HG03354 (cell line): ENCODE measurements at regions not wholly inside any gene's neighbourhood (a gene's known extent, or its start where the extent isn't known, plus 50 kb on each side); places are given as distances from the start of the nearest gene placed in this dataset.
A peak's percentile ranks its signal among the peaks of the same experiment; 100 is the strongest.

Experiments
- ATAC-seq: cut with Tn5 transposase; IDR thresholded peaks from one replicate; pipeline ENCODE4 v1.9.1; 2021; ENCODE audit warnings: mild to moderate bottlenecking; ENCODE audit not compliant: unreplicated experiment, poor library complexity, severe bottlenecking

DNA sequence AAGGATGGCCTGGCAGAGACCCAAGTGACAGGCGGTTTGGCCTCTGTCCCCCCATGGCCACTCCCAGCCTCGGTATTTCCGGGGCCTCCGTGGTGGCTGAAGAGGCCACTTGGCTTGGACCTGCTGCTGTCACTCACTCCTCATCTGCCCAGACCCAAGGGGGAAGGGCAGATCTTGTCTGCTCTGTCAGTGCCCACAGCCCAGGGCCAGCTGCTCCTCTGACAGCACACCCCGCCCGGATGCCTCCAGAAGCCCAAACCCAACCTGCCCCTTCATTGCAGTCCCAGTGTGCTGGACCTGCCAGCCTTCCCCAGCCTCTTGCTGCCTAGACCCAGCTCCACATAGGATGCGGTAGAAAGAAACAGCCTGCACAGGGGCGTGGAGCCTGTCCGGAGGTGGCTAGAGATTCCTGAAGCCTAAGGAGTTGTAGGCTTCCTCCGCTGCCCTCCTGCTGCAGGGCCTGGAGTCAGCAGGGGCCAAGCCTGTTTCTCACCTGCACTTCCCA lies 52.0 kb downstream of the MAGEF1 start:
- no peak for ATAC-seq

DNA sequence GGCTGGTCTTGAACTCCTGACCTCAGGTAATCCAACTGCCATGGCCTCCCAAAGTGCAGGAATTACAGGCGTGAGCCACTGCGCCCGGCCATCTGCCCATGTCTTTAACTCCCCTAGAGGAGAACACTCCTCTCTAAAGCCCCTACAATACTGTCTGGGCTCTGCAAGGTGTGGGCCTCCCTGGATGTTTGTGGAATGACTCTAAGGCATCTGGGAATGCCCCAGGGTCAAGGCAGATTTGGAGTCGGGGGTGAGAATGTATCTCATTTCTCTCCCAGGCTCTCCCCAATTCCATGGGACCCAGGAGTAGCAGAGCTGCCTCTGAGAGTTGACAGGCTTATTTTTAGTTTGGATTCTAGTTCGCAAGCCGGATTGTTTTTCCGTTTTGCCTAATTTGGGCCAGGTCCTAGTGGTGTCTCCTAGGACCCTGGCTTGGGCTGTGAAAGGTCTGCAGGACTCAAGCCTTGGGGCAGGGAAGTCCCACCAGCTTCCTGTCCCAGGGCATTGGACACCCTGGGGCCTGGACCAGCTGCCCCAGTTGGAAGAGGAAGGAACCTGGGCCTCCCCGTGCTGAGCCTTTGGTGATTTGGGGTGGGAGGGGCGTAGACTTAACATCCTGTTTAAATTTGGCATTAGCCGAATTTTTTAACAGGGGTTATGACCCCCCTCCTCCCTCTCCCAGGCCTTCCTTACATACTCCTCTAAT lies 53.5 kb downstream of the MAGEF1 start:
- ATAC-seq: no peak

DNA sequence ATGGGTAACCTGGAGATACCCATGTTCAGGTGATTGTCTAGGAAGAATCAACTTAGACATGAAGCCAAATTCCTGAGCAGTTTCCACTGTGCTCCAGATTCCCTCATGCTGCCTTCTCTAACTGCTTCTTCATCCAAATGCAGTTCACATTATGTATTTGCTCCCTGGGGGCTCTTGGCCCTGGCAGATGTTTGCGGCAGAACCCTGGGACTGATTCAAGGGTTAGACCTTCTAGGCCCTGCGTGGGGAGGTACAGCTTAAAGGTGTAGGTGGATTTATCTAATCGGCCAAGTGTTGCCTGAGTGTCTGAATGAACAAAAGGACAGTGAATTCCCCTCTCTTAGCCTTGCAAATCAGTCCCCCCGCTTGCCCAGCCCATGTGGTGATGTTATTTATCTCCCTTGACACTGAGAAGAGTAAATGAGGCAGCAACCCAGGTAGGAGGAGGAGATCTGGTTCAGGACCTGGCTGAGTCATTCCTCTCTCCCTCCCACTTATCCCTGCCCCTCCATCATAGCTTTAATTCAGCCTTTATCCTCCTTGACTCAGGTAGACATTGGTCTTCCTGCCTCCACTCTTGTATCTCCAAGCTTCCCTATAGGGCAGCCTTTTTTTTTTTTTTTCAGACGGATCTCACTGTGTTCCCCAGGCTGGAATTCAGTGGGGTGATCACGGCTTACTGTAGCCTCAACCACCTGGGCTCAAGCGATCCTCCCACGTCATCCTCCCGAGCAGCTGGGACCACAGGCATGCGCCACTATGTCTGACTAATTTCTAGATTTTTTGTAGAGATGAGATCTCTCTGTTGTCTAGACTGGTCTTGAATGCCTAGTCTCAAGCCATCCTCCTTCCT lies 54.8 kb downstream of the MAGEF1 start:
- ATAC-seq: peak; percentile 82

DNA sequence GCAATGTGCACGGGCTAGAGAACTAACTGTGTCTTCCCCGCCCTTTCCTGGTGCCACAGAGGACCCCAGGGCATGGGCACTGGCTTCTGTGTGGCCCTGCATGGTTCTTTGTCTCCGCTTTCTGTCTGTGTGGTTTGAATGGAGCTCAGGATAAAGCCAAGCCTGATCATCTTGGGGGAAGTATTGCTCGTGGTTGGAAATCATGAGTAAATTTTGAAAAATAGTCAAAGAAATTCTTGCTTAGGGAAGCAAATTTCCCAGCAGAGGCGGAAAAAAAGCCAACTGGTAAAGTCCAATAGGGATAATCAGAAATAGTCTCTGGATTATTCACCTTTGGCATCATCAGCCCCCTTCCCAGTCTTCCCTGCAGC lies 55.4 kb downstream of the MAGEF1 start:
- ATAC-seq: no peak

DNA sequence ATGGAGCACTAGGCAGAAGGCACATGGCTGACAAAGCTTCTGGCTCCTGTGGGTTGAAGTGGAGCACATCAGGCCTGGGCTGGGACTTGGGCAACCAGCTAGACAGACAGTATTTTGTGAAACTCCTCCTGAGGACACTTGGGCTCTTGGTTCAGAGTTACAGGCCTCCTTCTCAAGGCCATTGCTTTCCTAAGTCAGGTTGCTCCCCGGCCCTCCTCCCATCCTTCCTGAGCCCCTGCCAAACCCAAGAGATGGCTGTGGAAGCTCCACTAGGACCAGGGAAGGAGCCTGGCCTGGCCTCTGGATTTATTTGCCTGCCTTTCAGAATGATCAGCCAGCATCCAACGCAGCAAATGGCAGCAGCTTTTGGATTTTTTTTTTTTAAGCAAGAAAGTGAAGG lies 56.3 kb downstream of the MAGEF1 start:
- no peak for ATAC-seq

DNA sequence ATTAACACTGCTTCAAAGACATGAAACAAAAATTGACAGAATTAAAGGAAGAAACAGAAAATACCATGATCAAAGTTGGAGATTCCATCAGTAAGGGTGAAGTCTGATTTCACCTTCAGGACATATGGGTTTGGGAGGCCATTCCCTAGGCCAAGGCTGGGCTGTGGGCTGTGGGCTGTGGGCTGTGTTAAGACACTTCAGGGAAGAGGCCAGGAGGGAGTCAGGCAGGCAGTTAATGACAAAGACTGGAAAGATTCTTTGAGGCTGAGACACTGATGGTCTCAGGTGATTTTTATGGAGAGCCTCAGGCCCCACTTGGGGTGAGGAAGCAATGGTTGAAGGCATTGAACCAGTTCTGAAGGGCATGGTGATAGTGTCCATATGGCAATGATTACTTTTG lies 57.5 kb downstream of the MAGEF1 start:
- no peak for ATAC-seq

DNA sequence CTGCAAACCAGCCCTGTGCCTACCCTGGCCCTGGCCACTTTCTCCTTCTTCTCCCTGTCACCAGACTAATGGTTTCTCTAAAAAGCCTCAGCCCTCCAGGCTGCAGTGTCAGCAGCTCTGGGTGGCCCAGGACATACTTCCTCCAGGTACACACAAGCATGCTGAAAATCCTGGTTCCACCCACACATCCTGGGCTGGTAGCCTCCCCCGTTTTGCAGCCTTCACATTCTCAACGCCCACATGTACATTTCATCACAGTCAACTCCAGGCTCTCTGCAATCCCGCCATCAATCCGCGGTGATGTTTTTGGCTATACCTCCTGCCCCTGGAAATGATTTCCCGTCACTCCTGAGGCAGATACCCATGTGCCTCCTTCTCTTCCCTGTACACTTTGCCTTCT lies 59.4 kb downstream of the MAGEF1 start:
- no peak for ATAC-seq

DNA sequence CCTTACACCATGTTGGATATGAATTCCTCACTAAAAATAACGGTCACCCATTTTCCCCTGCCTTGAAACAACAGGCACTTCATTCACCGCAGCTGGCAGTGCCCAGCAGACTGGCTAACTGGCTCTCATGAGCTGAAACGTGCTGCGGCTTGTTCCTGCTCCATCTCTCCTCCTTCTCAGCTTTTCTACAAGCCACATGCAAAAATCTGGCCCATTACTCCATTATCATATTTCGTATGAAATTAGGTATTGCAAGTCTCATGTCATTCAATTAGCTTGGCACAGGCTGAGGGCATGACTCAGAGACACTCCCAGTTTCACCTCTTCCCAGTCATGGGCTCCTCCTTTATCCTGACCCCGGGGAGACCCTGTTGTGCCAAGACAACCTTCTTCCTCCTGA lies 60.0 kb downstream of the MAGEF1 start:
- ATAC-seq: no peak

DNA sequence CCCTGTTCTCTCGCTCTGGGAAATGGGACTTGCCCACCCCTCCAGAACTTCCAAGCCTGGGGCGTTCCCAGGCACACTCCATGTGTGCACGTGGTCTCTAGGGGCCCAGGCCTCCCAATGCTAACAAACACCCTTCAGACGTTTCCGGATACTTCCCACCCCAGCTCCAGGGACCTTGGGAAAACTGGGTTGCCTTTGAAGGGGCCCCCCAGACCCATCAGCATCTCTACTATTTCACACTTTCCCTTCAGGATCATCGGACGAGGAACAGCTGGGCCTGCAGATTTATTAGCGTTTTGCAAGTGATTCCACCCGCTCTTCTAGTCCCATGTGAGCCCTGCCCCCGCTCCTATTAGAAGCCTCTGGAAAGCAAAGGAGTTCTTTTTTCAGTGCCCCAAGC lies 63.2 kb downstream of the MAGEF1 start:
- ATAC-seq: no peak

DNA sequence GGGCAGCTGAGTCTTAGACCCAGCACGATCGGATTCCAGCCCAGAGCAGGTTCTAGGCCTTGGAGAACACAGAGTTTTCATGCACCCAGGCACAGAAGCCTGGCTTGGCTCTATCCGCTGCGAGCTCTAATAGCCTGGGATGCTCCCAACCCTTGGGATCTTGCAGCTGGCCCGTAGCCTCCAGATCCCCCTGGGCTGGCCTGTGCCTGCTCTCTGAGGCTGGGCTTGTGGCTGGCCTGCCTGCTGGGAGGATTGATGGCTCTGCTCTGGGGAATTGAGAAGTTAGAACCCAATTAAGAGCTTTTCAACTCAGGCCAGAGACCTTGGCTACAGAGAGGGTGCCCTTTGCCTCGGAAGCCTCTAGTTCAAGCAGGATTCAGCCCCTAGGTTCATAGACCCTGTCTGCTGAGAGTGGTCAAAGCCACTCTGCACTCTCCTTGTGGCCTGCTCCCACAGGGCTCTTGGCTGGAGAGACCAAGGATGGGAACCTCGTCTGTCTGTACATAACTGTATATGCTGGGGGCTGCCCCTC lies 64.4 kb downstream of the MAGEF1 start:
- no peak for ATAC-seq

DNA sequence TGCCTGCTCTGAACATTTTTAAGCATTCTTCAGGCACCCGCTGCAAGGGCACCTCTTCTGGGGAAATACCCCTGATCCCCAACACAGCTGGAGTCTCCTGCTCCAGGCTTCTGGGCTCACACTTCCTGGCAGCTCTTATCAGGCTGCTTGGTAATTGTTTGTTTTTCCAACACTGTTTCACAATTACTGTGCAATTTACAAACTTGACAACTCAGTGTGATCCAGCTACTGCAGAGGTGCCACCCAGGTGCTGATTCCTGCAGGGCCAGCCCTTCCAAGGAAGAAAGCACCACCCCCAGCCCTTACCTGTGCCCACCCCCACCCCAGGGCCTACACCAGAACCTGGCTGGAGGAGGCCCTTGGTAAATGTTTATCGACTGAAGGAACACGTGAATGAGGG lies 66.5 kb downstream of the MAGEF1 start:
- ATAC-seq: no peak

DNA sequence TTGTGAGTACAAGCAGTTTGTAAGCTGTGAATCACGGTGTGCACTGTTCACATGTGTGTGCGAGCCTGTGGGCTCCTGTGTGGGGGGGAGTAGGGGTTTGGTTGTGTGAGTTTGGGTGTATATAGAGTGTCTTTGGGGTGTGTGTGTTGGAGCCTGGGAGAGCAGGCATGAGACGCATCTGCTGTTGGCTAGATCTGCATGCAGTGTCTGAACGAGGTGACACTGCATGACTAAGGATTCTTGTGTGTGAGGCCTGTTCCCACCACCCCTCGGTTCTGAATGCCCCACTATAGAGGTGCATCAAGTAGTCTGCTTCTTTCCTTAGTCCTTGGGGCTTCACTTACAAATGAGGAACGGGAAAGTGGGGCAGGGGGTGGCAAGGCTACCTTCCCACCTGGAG lies 68.4 kb downstream of the MAGEF1 start:
- ATAC-seq: no peak

DNA sequence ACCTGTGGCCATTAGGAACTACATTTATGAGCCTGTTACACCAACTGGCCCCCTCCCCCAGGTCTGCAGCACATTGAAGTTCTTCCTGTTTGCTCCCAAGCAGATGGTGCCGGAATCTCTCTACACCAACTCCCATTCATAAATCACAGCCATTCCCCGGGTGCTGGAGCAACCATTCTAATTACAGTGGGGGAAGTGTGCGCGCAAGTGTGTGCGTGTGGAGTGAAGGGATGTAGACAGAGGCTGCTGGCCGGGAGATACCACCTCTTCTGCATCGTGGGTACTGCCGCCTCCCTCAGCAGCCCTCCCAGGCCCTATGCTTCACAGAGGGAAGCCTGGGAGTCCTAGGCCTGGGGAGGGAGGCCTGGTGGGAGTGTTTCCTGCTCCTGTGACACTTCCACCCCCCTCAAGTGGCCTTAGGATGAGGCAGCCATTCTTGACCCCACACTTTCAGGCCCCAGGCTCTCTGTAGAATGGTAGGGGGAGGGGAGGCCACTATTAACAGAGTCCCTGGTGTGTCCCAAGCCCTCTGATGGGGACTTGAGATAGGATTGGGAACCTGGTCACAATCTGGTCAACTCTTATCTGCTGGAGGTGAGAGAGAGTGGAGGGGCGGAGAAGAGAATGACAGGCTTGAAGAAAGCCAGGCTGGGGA lies 69.1 kb downstream of the MAGEF1 start:
- ATAC-seq: no peak

DNA sequence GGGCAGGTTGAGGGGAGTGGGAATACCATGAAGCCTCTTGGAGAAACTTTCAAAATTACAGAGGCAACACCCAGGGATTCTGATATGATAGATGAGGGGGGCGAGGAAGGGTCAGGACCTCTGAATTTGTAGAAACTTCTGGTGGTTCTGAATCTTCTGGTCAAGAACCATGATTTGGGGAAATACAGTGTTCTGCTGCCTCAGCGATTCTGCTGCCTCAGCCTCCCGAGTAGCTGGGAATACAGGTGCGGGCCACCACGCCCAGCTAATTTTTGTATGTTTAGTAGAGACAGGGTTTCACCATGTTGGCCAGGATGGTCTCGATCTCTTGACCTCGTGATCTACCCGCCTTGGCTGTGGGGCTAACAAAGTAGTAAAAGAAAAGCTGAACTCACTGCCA lies 70.4 kb downstream of the MAGEF1 start:
- no peak for ATAC-seq

DNA sequence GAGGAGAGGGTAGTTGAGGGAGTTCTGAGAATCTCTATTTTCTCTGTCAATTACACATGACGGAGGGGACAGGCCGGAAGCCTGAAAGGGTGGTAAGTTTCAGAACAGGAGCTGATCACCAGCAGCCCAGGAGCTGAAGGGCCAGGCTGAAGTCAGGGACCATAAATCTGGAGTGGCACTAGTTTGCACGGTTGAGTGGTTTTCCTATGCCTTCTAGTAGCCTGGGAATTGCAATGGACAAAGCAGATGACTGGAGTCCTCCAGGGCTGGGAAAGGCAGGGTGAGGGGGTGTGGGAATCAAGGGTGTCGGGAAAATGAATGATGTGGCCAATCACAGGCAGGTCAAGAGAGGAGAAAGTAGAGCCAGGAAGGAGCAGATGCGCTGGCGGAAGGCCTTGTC lies 72.5 kb downstream of the MAGEF1 start:
- no peak for ATAC-seq

DNA sequence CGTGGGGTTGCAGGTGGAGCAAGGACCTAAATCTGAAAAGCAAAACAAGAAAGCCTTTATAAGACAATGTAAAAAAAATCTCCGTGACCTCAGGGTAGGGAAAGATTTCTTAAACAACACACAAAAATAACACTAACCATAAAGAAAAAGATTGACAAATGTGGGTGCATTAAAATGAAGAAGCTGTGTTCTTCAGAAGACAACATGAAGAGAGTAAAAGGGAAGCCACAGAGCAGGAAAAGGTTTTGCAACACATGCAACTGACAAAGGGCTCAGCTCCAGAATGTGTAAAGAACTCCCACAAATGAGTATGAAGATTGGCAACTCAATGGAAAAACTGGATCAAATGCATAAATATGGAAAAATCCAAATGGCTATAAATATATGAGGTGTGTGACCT lies 74.2 kb downstream of the MAGEF1 start:
- ATAC-seq: no peak

DNA sequence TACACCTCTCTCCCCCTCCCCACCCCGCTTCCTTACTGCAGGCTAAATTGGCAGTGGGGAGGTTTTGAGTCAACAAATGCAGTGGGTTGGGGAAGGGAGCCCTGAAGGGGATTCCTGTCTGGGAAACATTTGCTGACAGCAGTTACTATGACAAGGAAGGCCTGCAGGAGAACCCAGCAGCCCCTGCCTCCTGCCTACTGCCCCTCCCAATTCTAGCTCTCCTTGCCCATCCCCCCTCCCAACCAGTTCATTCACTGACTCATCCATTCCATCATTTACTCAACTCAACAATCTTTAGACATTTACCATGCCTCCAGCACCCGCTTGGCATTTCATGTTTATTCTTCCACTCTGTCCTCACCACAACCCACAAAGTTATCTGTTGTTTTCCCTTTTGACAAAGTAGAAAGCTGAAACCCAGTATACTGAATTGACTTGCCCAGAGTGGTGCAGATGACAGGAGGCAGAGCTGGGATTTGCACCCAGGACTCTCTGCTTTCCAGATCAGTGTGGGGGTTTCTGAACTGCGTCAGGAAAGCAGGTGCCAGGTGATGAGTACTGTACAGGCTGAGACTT lies 75.0 kb downstream of the MAGEF1 start:
- ATAC-seq: no peak

DNA sequence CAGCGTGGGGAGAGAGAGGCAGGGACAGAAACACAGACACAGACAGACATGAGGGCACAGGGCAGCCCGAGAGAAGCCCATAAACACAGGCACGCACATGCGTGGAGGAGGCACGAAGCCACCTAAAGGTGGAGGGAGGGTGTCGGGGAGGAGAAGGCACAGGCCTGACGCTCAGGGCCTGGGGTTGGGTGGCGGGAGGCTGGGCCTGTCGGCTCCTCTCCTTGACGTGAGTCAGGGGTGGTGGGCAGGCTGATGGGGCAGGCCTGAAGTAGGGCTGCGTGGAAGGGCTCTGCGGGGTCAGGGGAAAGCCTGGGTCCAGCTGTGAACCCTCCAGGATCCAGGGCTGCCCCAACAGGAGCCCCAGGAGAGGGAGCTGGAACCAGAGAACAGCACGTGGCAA lies 74.2 kb downstream of the EPHB3 start:
- no peak for ATAC-seq

DNA sequence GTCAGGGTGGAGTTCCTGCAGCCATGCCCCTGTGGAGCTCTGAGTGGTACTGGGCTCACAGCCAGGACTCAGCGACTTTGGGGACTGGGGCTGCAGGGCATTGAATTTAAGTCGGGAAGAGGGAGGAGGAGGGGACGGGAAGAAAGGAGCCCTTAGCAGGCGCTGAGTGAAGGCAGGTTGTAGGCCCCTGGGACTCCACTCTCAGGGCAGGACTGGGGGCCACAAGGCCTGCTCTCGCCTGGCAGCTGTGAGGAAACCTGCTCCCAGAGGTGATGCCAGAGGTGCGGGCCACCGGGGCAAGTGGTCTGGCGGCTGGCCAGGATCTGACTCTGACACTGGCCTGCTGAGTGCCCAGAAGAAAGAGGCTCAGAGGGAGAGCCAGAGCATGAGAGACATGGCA lies 73.5 kb downstream of the EPHB3 start:
- no peak for ATAC-seq

DNA sequence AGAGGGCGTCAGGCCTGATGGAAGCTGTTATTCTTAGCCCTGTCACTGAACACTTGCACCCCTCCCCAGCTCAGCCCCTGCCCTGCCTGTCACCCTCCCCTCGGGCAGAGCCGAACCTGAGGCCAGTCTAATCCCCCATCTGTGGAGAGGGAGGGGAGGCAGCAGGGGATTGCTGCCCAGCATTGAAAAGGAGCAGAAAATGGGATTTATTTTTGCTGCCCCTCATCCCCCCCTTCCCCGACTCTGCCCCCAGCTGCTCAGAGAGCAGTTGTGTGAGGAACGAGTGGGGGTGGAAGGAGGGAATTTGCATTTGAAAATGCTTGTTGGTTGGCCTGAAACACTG lies 71.6 kb downstream of the EPHB3 start:
- no peak for ATAC-seq
